Stomach (tissue), 8 donors: ENCODE measurements at regions not wholly inside any gene's neighbourhood (a gene's known extent, or its start where the extent isn't known, plus 50 kb on each side); places are given as distances from the start of the nearest gene placed in this dataset.

ENCODE experiments used
- DNase-seq, 2 donors: peaks; one replicate each; pipeline versions ENCODE4 v3.0.0 to v3.0.0-alpha.2; 2013 to 2019
- H3K27ac ChIP-seq, 5 donors: fragments of 200-600 bp in 4 of 5; sonication (generic) in 4 of 5; one replicate each; pipeline ENCODE4 v1.5.1; 2013 to 2019; ENCODE audit warnings: mild to moderate bottlenecking in 1 of 5, moderate library complexity in 1 of 5
- H3K27me3 ChIP-seq, 3 donors: fragments of 200-600 bp; sonication (generic); one replicate each; pipeline ENCODE4 v1.5.1; 2017 to 2019; ENCODE audit warnings: mixed run types in 1 of 3
- H3K36me3 ChIP-seq, 4 donors: fragments of 200-600 bp; sonication (generic); 1 replicate in 3 of 4; 2 replicates in 1 of 4; pipeline ENCODE4 v1.5.1; 2016 to 2019
- H3K4me1 ChIP-seq, 4 donors: fragments of 200-600 bp; sonication (generic); one replicate each; pipeline ENCODE4 v1.5.1; 2016 to 2019
- H3K4me3 ChIP-seq, 4 donors: fragments of 200-600 bp; sonication (generic) in 3 of 4; one replicate each; pipeline ENCODE4 v1.5.1; 2016 to 2019; ENCODE audit warnings: mild to moderate bottlenecking in 1 of 4
- H3K9me3 ChIP-seq, 4 donors: fragments of 200-600 bp; sonication (generic); one replicate each; pipeline ENCODE4 v1.5.1; 2016 to 2019
- CTCF ChIP-seq, 7 experiments: fragments of 450-650 bp in 4 of 7; fragments of 200-600 bp in 3 of 7; sonication (generic) in 3 of 7; IDR thresholded peaks; one replicate each; pipeline ENCODE4 v1.5.1; 2016 to 2019; ENCODE audit warnings: antibody characterized with exemption in 7 of 7, control low read depth in 2 of 7, mild to moderate bottlenecking in 1 of 7
- EP300 ChIP-seq: sonication (generic); formaldehyde crosslinking; IDR thresholded peaks from one replicate; pipeline ENCODE4 v1.6.1; 2017; ENCODE audit warnings: antibody characterized with exemption
- POLR2A ChIP-seq, 4 donors: fragments of 450-650 bp; IDR thresholded peaks; one replicate each; pipeline ENCODE4 v1.6.1; 2016; ENCODE audit warnings: antibody characterized with exemption in 4 of 4, control low read depth in 2 of 4, mild to moderate bottlenecking in 1 of 4, moderate library complexity in 1 of 4
- POLR2AphosphoS5 ChIP-seq, 3 donors: sonication (generic); formaldehyde crosslinking; IDR thresholded peaks; one replicate each; pipeline ENCODE4 v1.6.1; 2016; ENCODE audit warnings: antibody characterized with exemption in 3 of 3
- WGBS, 5 donors: extraction: QIAGEN DNeasy Blood & Tissue Kit in 3 of 5; methylation state at CpG; one replicate each; pipeline versions ENCODE4 v1.1.5 to v1.1.7; 2013 to 2018; 5-methylcytosine and 5-hydroxymethylcytosine counted together
- intact Hi-C: fragments of 100-400 bp; cut with DNase I; formaldehyde crosslinking; loops from one replicate; pipeline ENCODE4 v1.15.1; 2023; ENCODE audit warnings: low total_unique reads
- donor health status: healthy with polysubstance abuse.
- donor health status: Bipolar disorder and iron deficiency.
- donor health status: healthy.

- WGBS, 5 donors: 67 to 86% (median 69%) methylated on average over 4 of the region's 4 CpGs
- H3K27me3 ChIP-seq: no peaks in the 10 kb centered on the region
- peaks cover 0 to 5% (median 0%) of the 10 kb centered on the region in 4 donors for H3K4me1 ChIP-seq
- TF ChIP-seq EP300 (no peak), POLR2A (IDR thresholded peaks at IDR 0.05) (no peak), CTCF (IDR thresholded peaks at IDR 0.05) (no peak), POLR2AphosphoS5 (IDR thresholded peaks at IDR 0.05) (no peak)
- no peaks in the 10 kb centered on the region for H3K9me3 ChIP-seq
- DNase-seq: no peak
- no peaks in the 10 kb centered on the region for H3K36me3 ChIP-seq
- no peak overlapping the region for H3K4me3 ChIP-seq
- intact Hi-C loops: no loop called here
- no peak overlapping the region for H3K27ac ChIP-seq
Observed at GRCh38 chr5:82416512-82416911, 138.4 kb upstream of the RPS23 start.

DNA sequence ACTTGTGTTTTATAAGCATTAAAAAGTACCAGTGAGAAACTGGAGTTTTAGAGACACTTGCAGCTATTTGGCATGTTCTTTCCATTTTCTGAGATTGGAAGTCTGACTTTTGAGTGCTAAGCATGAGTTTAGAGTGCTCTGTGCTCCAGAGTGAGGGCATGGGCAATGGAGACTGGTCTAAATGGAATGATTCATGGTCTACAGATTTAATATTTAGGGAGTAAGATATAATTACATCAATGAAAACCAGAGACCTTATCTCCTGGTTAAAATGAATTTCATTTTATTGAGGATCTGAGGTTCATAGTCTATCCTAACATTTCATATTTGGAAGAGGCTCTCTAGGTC, 135.9 kb upstream of the RPS23 start:
- DNase-seq: no peak
- Histone ChIP-seq H3K4me3 (no peak overlapping the region), H3K4me1 (peaks cover 0 to 5% (median 0%) of the 10 kb centered on the region in 4 donors), H3K36me3 (no peaks in the 10 kb centered on the region), H3K27ac (no peak overlapping the region), H3K9me3 (no peaks in the 10 kb centered on the region), H3K27me3 (no peaks in the 10 kb centered on the region)
- intact Hi-C loops: no loop called here
- no peak for TF ChIP-seq POLR2AphosphoS5 (IDR thresholded peaks at IDR 0.05)
- no peak for TF ChIP-seq CTCF (IDR thresholded peaks at IDR 0.05)
- no peak for TF ChIP-seq POLR2A (IDR thresholded peaks at IDR 0.05)

GRCh38 chr5:82413302-82414040, 135.3 kb upstream of the RPS23 start:
- no peak for DNase-seq
- peak overlapping the region in 1 of 5 donors; percentile 46 for H3K27ac ChIP-seq
- peaks cover 0 to 5% (median 0%) of the 10 kb centered on the region in 4 donors for H3K4me1 ChIP-seq
- no peak for TF ChIP-seq POLR2A (IDR thresholded peaks at IDR 0.05)
- no peak for TF ChIP-seq POLR2AphosphoS5 (IDR thresholded peaks at IDR 0.05)
- TF ChIP-seq CTCF (IDR thresholded peaks at IDR 0.05): no peak
- no peak for TF ChIP-seq EP300
- H3K27me3 ChIP-seq: no peaks in the 10 kb centered on the region
- intact Hi-C loops: no loop called here
- H3K4me3 ChIP-seq: no peak overlapping the region
- H3K36me3 ChIP-seq: no peaks in the 10 kb centered on the region
- 52 to 68% (median 63%) methylated on average over 7 of the region's 7 CpGs for WGBS, 5 donors
- no peaks in the 10 kb centered on the region for H3K9me3 ChIP-seq

DNA sequence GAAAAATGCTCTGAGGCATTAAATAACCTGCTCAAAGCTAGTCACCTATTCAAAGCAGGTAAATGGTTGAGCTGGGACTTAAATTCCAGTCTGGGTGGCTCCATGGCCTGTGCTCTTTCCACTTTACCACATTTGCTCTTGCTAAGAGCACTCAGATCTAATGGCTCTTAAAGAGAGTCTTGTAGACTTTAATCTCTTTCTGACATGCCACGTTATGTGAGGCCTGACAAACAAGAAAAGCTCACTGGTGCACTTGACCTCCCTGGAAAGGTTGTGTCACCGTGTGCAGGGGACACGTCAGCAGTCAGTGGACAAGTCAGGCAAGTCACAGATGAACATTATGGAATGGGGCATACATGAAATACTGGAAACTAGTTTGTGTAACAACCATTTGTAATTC, 129.9 kb upstream of the RPS23 start:
- no peaks in the 10 kb centered on the region for H3K27me3 ChIP-seq
- 36 to 73% (median 55%) methylated on average over 3 of the region's 3 CpGs for WGBS, 5 donors
- DNase-seq: no peak
- TF ChIP-seq POLR2A (IDR thresholded peaks at IDR 0.05) (no peak), CTCF (IDR thresholded peaks at IDR 0.05) (no peak), EP300 (no peak), POLR2AphosphoS5 (IDR thresholded peaks at IDR 0.05) (no peak)
- peaks cover 0 to 22% (median 10%) of the 10 kb centered on the region in 4 donors for H3K9me3 ChIP-seq
- H3K36me3 ChIP-seq: no peaks in the 10 kb centered on the region
- peaks cover 0 to 3% (median under 1%) of the 10 kb centered on the region in 4 donors for H3K4me1 ChIP-seq
- no peak overlapping the region for H3K27ac ChIP-seq
- intact Hi-C loops: no loop called here
- H3K4me3 ChIP-seq: no peak overlapping the region
